Fibroblast of skin of right biceps (primary cell): ENCODE measurements at regions not wholly inside any gene's neighbourhood (a gene's known extent, or its start where the extent isn't known, plus 50 kb on each side); places are given as distances from the start of the nearest gene placed in this dataset.

Experiments used
- DNase-seq: peaks from one replicate; pipeline ENCODE4 v3.0.0-alpha.2; 2013

- peak; percentile 88 for DNase-seq
These were observed 59.9 kb upstream of the ARRDC3 start for GRCh38 chr5:91443023-91443422.

GRCh38 chr5:91441082-91441481 is 58.0 kb upstream of the ARRDC3 start:
- no peak for DNase-seq

GRCh38 chr5:91438871-91439270 is 55.8 kb upstream of the ARRDC3 start:
- DNase-seq = no peak

- DNase-seq = no peak
These were observed 53.1 kb upstream of the ARRDC3 start for GRCh38 chr5:91436241-91436640.

GRCh38 chr5:91434348-91434747 is 51.2 kb upstream of the ARRDC3 start:
- DNase-seq = no peak

GRCh38 chr5:91433861-91434260 is 50.7 kb upstream of the ARRDC3 start:
- DNase-seq = no peak
